Left colon (tissue), 2 donors: ENCODE measurements at regions not wholly inside any gene's neighbourhood (a gene's known extent, or its start where the extent isn't known, plus 50 kb on each side); places are given as distances from the start of the nearest gene placed in this dataset.

Experiments
- ATAC-seq: fragments of 200-7000 bp; cut with Tn5 transposase; one replicate; pipeline ENCODE4 v1.9.1; 2020; ENCODE audit warnings: mild to moderate bottlenecking, moderate library complexity
- DNase-seq, 2 donors: peaks; one replicate each; pipeline ENCODE4 v3.0.0-alpha.2; 2020
- intact Hi-C, 2 donors: fragments of 100-400 bp; cut with DNase I in 1 of 2; cut with micrococcal nuclease in 1 of 2; formaldehyde crosslinking; loops; one replicate each; pipeline versions ENCODE4 v1.11.2 to v1.14.0; 2022; cut with DNase I, micrococcal nuclease
- donor health status: DM: no; HTN: no; CAD: no.
- donor health status: DM: yes; HTN: yes; CAD: no.

- DNase-seq (no peak), ATAC-seq (no peak)
- intact Hi-C loops, result no loop called here
Measured at GRCh38 chr22:48356731-48357130, 1470.9 kb downstream of the BRD1 start.

DNA sequence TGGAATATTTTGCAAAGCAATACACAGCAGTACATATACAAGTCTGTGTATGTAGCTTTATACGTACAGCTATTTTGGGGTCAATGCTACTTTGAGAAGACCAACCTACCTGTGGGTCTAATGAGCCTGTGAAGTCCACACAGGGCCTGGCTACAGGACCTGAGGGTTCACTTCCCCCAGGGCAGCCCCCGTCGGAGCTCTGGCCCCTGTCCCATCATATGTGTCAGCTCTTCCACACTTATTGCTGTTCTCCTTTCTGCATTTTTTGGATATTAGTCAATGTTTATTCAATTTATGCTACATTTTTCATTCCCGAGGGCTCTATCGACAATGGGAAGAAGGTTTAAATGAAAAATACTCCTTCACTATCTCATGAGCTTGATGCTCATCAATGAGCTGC, 1473.6 kb downstream of the BRD1 start:
- no peak for DNase-seq

DNA sequence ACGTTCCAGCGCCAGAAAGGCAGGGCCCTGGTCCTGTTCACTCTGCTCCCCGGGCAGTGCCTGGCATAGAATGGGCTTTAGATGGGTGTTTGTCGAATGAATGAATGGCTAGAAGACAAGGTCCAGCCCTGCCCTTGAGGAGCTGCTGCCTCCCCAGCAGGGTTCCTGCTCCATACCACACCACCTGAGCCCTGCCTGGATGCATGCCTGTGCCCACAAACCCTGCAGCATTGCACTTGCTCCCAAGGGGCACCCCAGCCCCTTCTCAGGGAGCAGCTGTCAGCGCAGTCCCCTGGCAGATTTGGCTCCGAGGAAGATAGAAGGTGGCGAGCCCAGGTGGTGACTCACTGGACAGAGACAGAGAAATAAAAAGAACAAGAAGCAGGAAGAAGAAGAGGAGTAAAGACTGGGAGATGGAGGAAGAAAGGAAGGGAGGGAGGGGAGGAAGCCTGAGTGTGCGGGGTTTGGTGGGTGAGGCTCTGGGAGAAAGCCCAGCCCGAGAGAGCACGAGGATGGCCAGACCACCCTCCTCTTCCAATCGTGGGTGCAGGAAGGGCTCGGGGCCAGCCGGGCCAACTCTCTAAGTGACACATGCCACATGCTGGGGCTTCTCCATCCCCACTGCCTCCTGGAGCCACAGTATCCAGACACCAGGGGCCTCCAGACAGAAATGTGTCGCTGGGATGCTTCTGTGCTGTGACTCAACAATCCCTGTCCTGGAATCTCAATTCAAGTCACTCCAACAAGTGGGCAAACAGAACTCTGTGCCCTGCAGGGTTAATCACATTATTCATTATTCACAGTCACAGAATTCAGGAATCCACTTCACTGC, 1474.3 kb downstream of the BRD1 start:
- DNase-seq, result no peak
- intact Hi-C loops, result no loop called here
- no peak for ATAC-seq

More for the DNA sequence above, 1473.6 kb downstream of the BRD1 start:
- no peak for ATAC-seq
- intact Hi-C loops, result no loop called here

- no peak for ATAC-seq
- intact Hi-C loops, result no loop called here
- no peak for DNase-seq
Measured at GRCh38 chr22:48352086-48352911, 1475.4 kb downstream of the BRD1 start.

DNA sequence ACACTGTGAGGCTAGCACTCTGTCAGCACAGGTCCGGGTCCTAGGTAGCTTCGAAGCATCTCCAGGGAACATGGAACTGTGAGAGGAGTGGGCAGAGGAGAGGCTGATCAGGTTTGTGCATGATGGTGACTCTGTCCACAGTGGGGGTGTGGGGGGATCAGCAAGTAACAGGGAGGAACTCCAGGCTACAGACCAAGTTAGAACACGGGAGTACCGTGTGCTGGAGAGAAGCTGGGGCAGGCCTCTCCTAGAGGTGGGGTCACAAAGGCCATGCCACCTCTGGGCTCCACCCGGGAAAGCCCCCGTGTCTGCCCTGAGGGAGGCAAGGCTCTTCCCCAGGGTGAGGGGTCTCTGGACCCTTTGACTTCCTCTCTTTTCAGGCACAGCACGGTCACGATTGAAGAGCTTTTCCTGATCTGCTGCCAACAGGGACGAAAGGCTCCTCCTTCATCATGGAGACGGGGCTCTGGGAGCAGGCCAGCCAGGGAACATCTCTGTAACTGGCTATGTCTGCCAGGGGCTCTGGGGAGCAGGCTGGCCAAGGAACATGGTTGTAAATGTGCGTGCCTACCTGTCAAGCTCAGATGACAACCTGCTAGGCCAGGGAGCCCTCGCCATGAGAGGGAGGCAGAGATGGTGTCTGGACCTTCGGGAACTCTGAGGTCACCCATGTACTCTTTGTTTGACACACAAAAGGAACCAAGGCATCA, 1476.1 kb downstream of the BRD1 start:
- no peak for ATAC-seq
- DNase-seq, result no peak
- intact Hi-C loops, result no loop called here

GRCh38 chr22:48350456-48350855, 1477.2 kb downstream of the BRD1 start:
- intact Hi-C loops, result no loop called here
- ATAC-seq (no peak), DNase-seq (no peak)

DNA sequence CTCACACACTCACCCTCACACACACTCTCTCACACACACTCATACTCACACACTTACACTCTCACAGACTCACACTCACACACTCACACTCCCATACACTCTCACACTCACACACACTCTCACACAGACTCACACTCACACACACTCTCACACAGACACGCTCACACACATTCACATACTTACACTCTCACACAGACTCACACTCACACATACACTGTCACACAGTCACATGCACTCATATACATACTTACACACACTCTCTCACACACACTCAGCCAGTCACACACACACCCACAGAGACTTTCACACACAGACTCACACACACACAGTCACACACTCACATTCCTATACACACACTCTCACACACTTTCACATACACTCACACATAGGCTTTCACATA, 1478.8 kb downstream of the BRD1 start:
- no peak for DNase-seq
- intact Hi-C loops, result no loop called here
- no peak for ATAC-seq

DNA sequence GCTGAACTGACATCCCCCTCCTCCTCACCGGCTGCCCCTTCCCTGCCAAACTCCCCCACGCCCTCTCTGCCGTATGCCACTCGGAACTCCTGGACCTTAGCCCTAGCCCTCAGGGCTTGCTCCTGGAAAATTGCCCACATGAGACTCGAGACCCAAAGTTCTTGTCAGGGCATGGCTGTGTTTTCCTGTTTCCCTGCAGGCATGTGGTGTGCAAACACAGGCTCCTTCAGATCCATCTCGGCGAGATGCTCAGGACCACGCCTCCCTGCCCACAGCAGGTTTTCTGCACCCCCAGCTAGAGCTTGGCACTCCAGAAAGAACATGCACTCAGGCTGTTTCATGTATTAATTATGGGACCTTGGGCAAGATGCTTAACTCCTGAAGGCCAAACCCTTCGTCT, 1480.4 kb downstream of the BRD1 start:
- intact Hi-C loops, result no loop called here
- ATAC-seq (no peak), DNase-seq (no peak)

GRCh38 chr22:48346911-48347310, 1480.8 kb downstream of the BRD1 start:
- DNase-seq, result no peak
- ATAC-seq, result no peak
- intact Hi-C loops, result no loop called here

DNA sequence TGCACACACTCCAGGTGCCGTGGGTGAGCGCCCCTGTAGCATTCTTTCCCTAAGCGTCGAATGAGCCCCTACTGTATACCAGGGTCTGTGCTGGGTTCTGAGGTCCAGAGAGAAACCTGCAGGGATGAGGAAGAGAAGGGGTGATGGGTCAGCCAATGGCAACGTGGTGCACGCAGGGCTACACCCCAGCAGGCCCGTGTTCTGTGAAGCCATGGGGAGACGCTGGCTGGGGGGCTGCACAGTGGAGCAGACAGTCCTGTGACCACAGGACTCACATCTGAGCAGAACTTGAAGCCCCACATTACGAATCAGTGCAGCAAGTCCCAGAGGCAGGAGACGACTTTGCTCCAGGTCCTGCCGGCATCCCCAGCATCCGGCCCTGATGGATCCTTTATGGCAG, 1481.4 kb downstream of the BRD1 start:
- intact Hi-C loops, result no loop called here
- DNase-seq (no peak), ATAC-seq (no peak)

GRCh38 chr22:48345631-48346030, 1482.0 kb downstream of the BRD1 start:
- ATAC-seq, result no peak
- intact Hi-C loops, result no loop called here
- no peak for DNase-seq

- ATAC-seq (no peak), DNase-seq (no peak)
- intact Hi-C loops, result no loop called here
Measured at GRCh38 chr22:48343461-48343860, 1484.2 kb downstream of the BRD1 start.

DNA sequence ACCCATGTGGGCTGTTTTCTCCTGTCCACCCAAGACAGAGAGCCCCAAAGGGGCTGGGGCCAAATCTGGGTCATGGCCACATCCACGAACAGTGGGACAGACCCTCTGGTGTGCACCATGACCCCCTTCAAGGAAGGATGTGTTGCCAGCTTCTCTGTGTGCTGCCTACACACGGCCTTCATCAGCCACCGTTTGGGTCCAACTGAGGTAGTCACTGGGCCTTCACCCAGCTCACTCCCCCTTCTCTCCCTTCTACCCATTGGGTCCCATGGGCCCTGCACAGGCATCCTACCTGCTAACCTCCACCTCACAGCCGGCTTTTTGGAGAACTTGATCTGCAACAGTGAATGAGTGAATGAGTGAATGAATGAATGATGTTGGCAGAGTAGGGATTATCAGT, 1484.9 kb downstream of the BRD1 start:
- intact Hi-C loops, result no loop called here
- no peak for ATAC-seq
- no peak for DNase-seq

GRCh38 chr22:48342016-48342415, 1485.7 kb downstream of the BRD1 start:
- intact Hi-C loops, result no loop called here
- DNase-seq (no peak), ATAC-seq (no peak)

DNA sequence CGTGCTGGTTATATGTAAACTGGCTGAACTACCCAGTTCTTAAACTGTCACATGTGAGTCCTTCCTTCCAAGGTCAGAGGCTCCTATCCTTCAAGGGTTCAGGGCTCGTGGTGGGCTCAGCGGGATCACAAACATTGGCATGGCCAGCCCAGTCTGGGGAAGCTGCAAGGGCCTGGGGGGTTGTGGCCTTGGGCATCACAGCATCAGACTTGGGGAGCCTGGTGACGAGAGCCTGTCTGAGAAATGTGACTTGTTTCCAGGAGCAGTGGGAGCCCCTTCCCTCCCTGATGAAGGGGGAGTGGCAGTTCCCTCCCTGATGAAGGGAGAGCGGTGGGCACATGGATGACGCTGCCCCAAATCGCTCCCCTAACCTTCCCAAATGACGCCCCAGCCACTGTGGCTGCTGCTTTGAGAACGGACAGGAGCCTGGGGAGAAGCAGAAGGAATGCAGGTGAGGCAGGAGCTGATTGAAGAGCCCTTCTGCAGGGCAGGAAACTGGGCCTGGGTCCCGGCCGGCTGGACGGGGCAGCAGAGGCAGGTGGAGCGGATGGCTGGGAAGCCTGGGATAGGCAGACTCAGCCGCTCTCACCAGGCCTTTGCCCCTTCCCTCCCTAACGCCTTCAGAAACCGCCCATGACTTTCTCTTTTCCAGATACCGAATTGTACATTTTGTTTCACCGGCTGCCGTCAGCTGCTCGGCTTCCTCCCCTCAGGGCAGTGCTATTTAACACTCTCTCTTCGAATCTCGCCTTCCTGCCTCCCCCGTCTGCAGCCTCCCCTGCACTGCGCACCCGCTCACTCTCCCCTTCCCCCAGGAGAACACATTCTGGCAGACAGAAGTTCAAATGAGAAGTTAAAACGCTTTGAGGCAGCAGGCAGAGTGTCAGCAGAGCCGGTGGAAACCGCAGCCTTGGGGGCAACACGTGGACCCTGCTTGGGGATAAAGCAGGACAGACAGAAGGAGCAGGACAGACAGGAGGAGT, 1486.7 kb downstream of the BRD1 start:
- intact Hi-C loops, result no loop called here
- DNase-seq, result no peak
- ATAC-seq, result no peak

DNA sequence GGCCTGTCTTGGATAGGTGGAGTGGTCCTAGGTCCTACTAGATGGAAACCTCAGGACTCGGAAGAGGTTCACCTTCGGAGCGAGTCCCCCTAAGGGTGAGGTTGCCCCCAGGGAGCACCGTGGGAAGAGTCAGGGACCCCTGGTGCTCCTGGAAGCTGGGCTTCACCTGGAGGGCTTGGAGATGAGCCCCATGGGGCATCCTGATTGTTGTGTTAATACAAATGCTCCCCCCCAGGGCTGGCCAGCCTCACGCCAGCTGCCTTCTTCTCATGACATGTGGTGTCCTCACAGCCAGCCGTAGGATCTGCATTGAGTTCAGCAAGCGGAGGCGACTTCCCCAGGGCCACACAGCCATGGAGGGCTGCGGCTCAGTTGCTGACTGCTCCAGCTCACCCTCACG, 1487.5 kb downstream of the BRD1 start:
- intact Hi-C loops, result no loop called here
- DNase-seq, result no peak

DNA sequence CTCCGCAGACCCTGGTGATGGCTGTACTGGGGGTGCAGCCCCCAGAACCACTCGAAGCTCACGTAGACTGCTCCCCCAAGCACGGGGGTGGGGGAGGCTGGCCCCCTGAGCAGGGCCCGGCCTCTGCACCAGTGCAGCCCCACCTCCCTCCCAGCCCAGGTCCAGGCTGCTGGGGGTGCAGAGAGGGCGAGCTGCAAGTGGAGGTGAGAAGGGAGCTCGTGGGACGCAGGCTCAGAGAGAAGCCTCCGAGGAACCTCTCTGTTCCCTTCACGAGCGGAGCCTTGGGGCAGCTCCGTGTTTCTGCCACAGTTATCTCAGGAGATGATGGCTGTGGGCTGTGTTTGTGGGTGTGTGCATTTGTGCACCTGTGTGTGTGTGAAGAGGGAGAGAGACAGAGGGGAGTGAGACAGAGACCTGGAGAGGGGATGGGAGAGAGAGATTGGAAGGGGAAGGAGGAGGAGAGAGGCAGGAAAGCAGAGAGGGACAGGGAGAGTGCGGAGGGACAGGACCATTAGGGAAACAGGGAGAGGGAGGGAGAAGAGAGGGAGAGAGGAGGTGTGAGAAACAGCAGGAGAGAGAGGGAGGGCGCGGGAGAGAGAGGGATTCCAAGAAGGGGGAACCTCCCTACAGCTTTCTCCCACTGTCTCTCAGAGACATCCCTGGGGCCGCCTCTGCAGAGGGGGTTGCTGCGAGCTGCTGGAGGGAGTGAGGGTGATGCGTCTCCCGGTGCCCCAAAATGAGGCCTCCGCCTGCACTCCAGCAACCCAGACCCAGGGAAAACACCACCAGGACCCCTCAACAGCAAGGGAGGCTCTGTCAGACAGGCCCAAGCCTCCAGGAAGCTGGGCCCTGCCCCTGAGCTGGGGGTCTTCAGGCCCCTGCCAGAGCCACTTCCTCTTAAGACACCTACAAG, 1488.6 kb downstream of the BRD1 start:
- ATAC-seq (no peak), DNase-seq (no peak)
- intact Hi-C loops, result no loop called here

More for the DNA sequence above, 1487.5 kb downstream of the BRD1 start:
- no peak for ATAC-seq
